WTC11 (cell line): ENCODE measurements at regions not wholly inside any gene's neighbourhood (a gene's known extent, or its start where the extent isn't known, plus 50 kb on each side); places are given as distances from the start of the nearest gene placed in this dataset.

Experiments used
- ATAC-seq: fragments of 200-7000 bp; cut with Tn5 transposase; 2 replicates; pipeline ENCODE4 v1.10.0; 2021; ENCODE audit warnings: mild to moderate bottlenecking, moderate library complexity
- CTCF ChIA-PET: fragments of 300-600 bp; sonication (Branson Sonifier 250); formaldehyde crosslinking; loops from one replicate; lab custom pipeline; 2021; ENCODE audit warnings: antibody characterized with exemption; lab: Charles Lee
- POLR2A ChIA-PET: fragments of 350-600 bp; sonication (Branson Sonifier 250); formaldehyde crosslinking; loops from one replicate; lab custom pipeline; 2021; ENCODE audit warnings: antibody characterized with exemption; lab: Charles Lee
- DNase-seq: peaks from one replicate; pipeline ENCODE4 v3.0.0; 2021; ENCODE audit warnings: low spot score
- H3K27ac Mint-ChIP-seq: 2 replicates; pipeline ENCODE4 v1.8.0; 2021; ENCODE audit warnings: mixed read lengths
- H3K27me3 Mint-ChIP-seq: 2 replicates; pipeline ENCODE4 v1.8.0; 2021; ENCODE audit warnings: low read depth, mild to moderate bottlenecking, moderate library complexity, mixed read lengths
- H3K36me3 Mint-ChIP-seq: 2 replicates; pipeline ENCODE4 v1.8.0; 2021; ENCODE audit warnings: mixed read lengths
- H3K4me1 Mint-ChIP-seq: 2 replicates; pipeline ENCODE4 v1.8.0; 2022; ENCODE audit warnings: mixed read lengths
- H3K4me3 Mint-ChIP-seq: 2 replicates; pipeline ENCODE4 v1.8.0; 2021; ENCODE audit warnings: mild to moderate bottlenecking, moderate library complexity, mixed read lengths
- H3K9me3 Mint-ChIP-seq: 2 replicates; pipeline ENCODE4 v1.8.0; 2021; ENCODE audit warnings: mixed read lengths
- ATF6 ChIP-seq: sonication (generic); formaldehyde crosslinking; IDR thresholded peaks from 2 replicates; pipeline ENCODE4 v1.8.1; 2023; ENCODE audit warnings: mild to moderate bottlenecking, missing genetic modification reagents
- CBFB ChIP-seq: sonication (generic); formaldehyde crosslinking; IDR thresholded peaks from 2 replicates; pipeline ENCODE4 v1.8.1; 2022; ENCODE audit warnings: mild to moderate bottlenecking, low read depth, missing genetic modification reagents
- CREB1 ChIP-seq: sonication (generic); formaldehyde crosslinking; IDR thresholded peaks from 2 replicates; pipeline ENCODE4 v1.8.0; 2023; ENCODE audit warnings: mild to moderate bottlenecking, missing genetic modification reagents
- E2F4 ChIP-seq: sonication (generic); formaldehyde crosslinking; IDR thresholded peaks from 2 replicates; pipeline ENCODE4 v1.8.1; 2022; ENCODE audit warnings: low read depth, mild to moderate bottlenecking, moderate library complexity, missing genetic modification reagents, borderline replicate concordance
- GRHL2 ChIP-seq: fragments of 250-450 bp; sonication (Bioruptor Pico); IDR thresholded peaks from 2 replicates; pipeline ENCODE4 v1.8.0; 2022; ENCODE audit warnings: mild to moderate bottlenecking, moderate library complexity; ENCODE audit not compliant: insufficient replicate concordance, severe bottlenecking
- GTF2I ChIP-seq: fragments of 250-450 bp; sonication (Bioruptor Pico); conservative IDR thresholded peaks from 2 replicates; pipeline ENCODE4 v1.4.0; 2021; ENCODE audit warnings: mild to moderate bottlenecking
- KAT7 ChIP-seq: sonication (generic); formaldehyde crosslinking; IDR thresholded peaks from 2 replicates; pipeline ENCODE4 v1.8.1; 2023; ENCODE audit warnings: missing genetic modification reagents, mild to moderate bottlenecking, borderline replicate concordance
- MAX ChIP-seq: sonication (generic); formaldehyde crosslinking; IDR thresholded peaks from 2 replicates; pipeline ENCODE4 v1.8.0; 2022; ENCODE audit warnings: mild to moderate bottlenecking, missing genetic modification reagents
- MLX ChIP-seq: sonication (generic); formaldehyde crosslinking; IDR thresholded peaks from 2 replicates; pipeline ENCODE4 v1.8.1; 2023; ENCODE audit warnings: mild to moderate bottlenecking, missing genetic modification reagents, moderate library complexity
- MYBL2 ChIP-seq: sonication (generic); formaldehyde crosslinking; IDR thresholded peaks from 2 replicates; pipeline ENCODE4 v1.8.1; 2023; ENCODE audit warnings: mild to moderate bottlenecking, moderate library complexity, missing genetic modification reagents
- NR2C2 ChIP-seq: sonication (generic); formaldehyde crosslinking; IDR thresholded peaks from 2 replicates; pipeline ENCODE4 v1.8.0; 2022; ENCODE audit warnings: mild to moderate bottlenecking, missing genetic modification reagents
- SMAD3 ChIP-seq: sonication (generic); formaldehyde crosslinking; IDR thresholded peaks from 2 replicates; pipeline ENCODE4 v1.8.0; 2022; ENCODE audit warnings: missing genetic modification reagents, mild to moderate bottlenecking, borderline replicate concordance
- SMAD4 ChIP-seq: sonication (generic); formaldehyde crosslinking; IDR thresholded peaks from 2 replicates; pipeline ENCODE4 v1.8.0; 2022; ENCODE audit warnings: mild to moderate bottlenecking, missing genetic modification reagents
- SP1 ChIP-seq: sonication (generic); formaldehyde crosslinking; conservative IDR thresholded peaks from 2 replicates; pipeline ENCODE4 v1.8.1; 2022; ENCODE audit warnings: missing genetic modification reagents
- ZNF232 ChIP-seq: sonication (generic); formaldehyde crosslinking; IDR thresholded peaks from 2 replicates; pipeline ENCODE4 v1.8.0; 2022; ENCODE audit warnings: mild to moderate bottlenecking, missing genetic modification reagents
- ZNF281 ChIP-seq: sonication (generic); formaldehyde crosslinking; IDR thresholded peaks from 2 replicates; pipeline ENCODE4 v1.8.0; 2023; ENCODE audit warnings: mild to moderate bottlenecking, missing genetic modification reagents
- ZNF532 ChIP-seq: fragments of 250-450 bp; sonication (Bioruptor Pico); IDR thresholded peaks from 2 replicates; pipeline ENCODE4 v1.9.0; 2021; ENCODE audit warnings: mild to moderate bottlenecking, borderline replicate concordance

- TF ChIP-seq ZNF532 (CRISPR knock-in tag) (no peak), SMAD4 (CRISPR knock-in tag) (no peak), MAX (CRISPR knock-in tag) (no peak), MYBL2 (CRISPR knock-in tag) (no peak), SMAD3 (no peak), CBFB (no peak), ATF6 (CRISPR knock-in tag) (no peak)
These were observed 1106.3 kb upstream of the IGFBP7 start (continued) for GRCh38 chr4:58216461-58216860.

GRCh38 chr4:58214376-58214775 is 1104.2 kb upstream of the IGFBP7 start:
- H3K4me3 Mint-ChIP-seq, result no peak overlapping the region
- no peaks in the 10 kb centered on the region for H3K36me3 Mint-ChIP-seq
- H3K27me3 Mint-ChIP-seq, result no peaks in the 10 kb centered on the region
- POLR2A ChIA-PET, result no interaction called here
- no peak for TF ChIP-seq GTF2I (CRISPR knock-in tag)
- TF ChIP-seq ZNF232, result no peak
- TF ChIP-seq MLX (CRISPR knock-in tag), result no peak
- no peak for TF ChIP-seq E2F4
- TF ChIP-seq ZNF281, result no peak
- no peak for TF ChIP-seq NR2C2 (CRISPR knock-in tag)
- TF ChIP-seq GRHL2 (CRISPR knock-in tag), result no peak
- no peak for TF ChIP-seq CREB1 (CRISPR knock-in tag)
- TF ChIP-seq KAT7 (CRISPR knock-in tag), result no peak
- TF ChIP-seq SP1 (CRISPR knock-in tag), result no peak
- H3K9me3 Mint-ChIP-seq, result no peaks in the 10 kb centered on the region
- CTCF ChIA-PET, result interaction anchor here (0.6 to 1.3 kb wide), 2 partner anchors 12 to 788 kb away, joined by 3 read pairs; no protein-coding TSS in a partner anchor
- DNase-seq (peak; percentile 13), ATAC-seq (peak; percentile 81)
- peak overlapping the region; percentile 84 for H3K27ac Mint-ChIP-seq
- H3K4me1 Mint-ChIP-seq, result peaks cover 44% of the 10 kb centered on the region
